ENCODE measurements at regions not wholly inside any gene's neighbourhood (a gene's known extent, or its start where the extent isn't known, plus 50 kb on each side); places are given as distances from the start of the nearest gene placed in this dataset.

- Histone ChIP-seq H2BK120ac (ENCODE audit: low read depth, low read length, poor library complexity, severe bottlenecking) (no peak overlapping the region), H2AK5ac (ENCODE audit: insufficient read length, low read length) (no peak overlapping the region), H2BK12ac (ENCODE audit: insufficient read length, low read depth, low read length) (no peak overlapping the region), H3K27me3 (ENCODE audit: insufficient read depth, low read length) (no peaks in the 10 kb centered on the region), H3K9me3 (ENCODE audit: control insufficient read depth, low read depth, low read length) (no peaks in the 10 kb centered on the region), H3K14ac (ENCODE audit: insufficient read depth, low read length) (no peak overlapping the region), H3T11ph (ENCODE audit: low read length) (no peak overlapping the region), H4K20me1 (ENCODE audit: control insufficient read depth, insufficient read depth, insufficient read length) (no peaks in the 10 kb centered on the region), H3K18ac (ENCODE audit: insufficient read length, low read depth, low read length) (no peak overlapping the region), H2AFZ (ENCODE audit: low read length) (no peak overlapping the region), H4K8ac (replicated peaks; ENCODE audit: insufficient read length, low read depth, low read length) (no peak overlapping the region), H3K79me1 (ENCODE audit: insufficient read depth, low read depth, low read length, poor library complexity, severe bottlenecking) (no peaks in the 10 kb centered on the region), H3K9ac (ENCODE audit: extremely low read depth, insufficient read length, low read length) (no peak overlapping the region), H3K23ac (ENCODE audit: insufficient read length, low read depth, low read length) (no peak overlapping the region), H3K4me1 (ENCODE audit: insufficient read depth, low read length) (peaks cover 3% of the 10 kb centered on the region; the same call in 1 of the 2 replicates), H3K4ac (ENCODE audit: low read depth, low read length) (no peak overlapping the region), H2BK15ac (ENCODE audit: low read depth, low read length) (no peak overlapping the region), H4K91ac (ENCODE audit: insufficient read length, low read depth, low read length) (no peak overlapping the region), H3K27ac (ENCODE audit: insufficient read length, low read depth, low read length) (no peak overlapping the region), H3K56ac (ENCODE audit: insufficient read length, low read depth, low read length) (no peak overlapping the region), H2BK5ac (ENCODE audit: insufficient read length, low read length) (no peak overlapping the region), H3K23me2 (ENCODE audit: insufficient read length, low read depth, low read length, poor library complexity, severe bottlenecking) (no peaks in the 10 kb centered on the region), H3K79me2 (ENCODE audit: insufficient read depth, low read length) (no peaks in the 10 kb centered on the region), H3K4me2 (ENCODE audit: insufficient read depth, insufficient read length, low read length) (no peak overlapping the region), H2BK20ac (ENCODE audit: low read depth, low read length, poor library complexity, severe bottlenecking) (no peak overlapping the region), H4K5ac (ENCODE audit: insufficient read length, low read depth, low read length) (no peak overlapping the region)
- no peaks in the 10 kb centered on the region for H3K27me3 Mint-ChIP-seq (ENCODE audit: low read depth)
- no peak overlapping the region for H3K27ac Mint-ChIP-seq
- H3K4me3 Mint-ChIP-seq: no peak overlapping the region
- peaks cover 7 to 8% of the 10 kb centered on the region in 2 experiments for H3K4me1 Mint-ChIP-seq
- no CpG with 5 or more reads among the region's 5 CpGs for WGBS (ENCODE audit: extremely low coverage, insufficient read length, low lambda C conversion rate)
- DNase-seq: no peak
- TF ChIP-seq CTCF (conservative IDR thresholded peaks at IDR 0.05): no peak
- H3K9me3 Mint-ChIP-seq: no peaks in the 10 kb centered on the region
- H3K36me3 Mint-ChIP-seq (ENCODE audit: insufficient read depth in 1 of 3, low read depth in 3 of 3): no peaks in the 10 kb centered on the region
Observed at GRCh38 chr14:80310938-80311750, 99.8 kb upstream of the DIO2 start.

Measured in H9 (cell line).